ENCODE measurements at regions not wholly inside any gene's neighbourhood (a gene's known extent, or its start where the extent isn't known, plus 50 kb on each side); places are given as distances from the start of the nearest gene placed in this dataset.

GRCh38 chr13:88958821-88959220 lies 1287.7 kb downstream of the SLITRK5 start:
- TF ChIP-seq CTCF (conservative IDR thresholded peaks at IDR 0.05; ENCODE audit: low read depth, low read length): no peak
- H3K4me3 ChIP-seq (ENCODE audit: low read depth, low read length): no peak overlapping the region
- DNase-seq (ENCODE audit: low read depth): no peak

GRCh38 chr13:88976466-88976865 lies 1305.3 kb downstream of the SLITRK5 start:
- no peak for TF ChIP-seq CTCF (conservative IDR thresholded peaks at IDR 0.05; ENCODE audit: low read depth, low read length)
- no peak overlapping the region for H3K4me3 ChIP-seq (ENCODE audit: low read depth, low read length)
- no peak for DNase-seq (ENCODE audit: low read depth)

GRCh38 chr13:88978607-88979006 lies 1307.4 kb downstream of the SLITRK5 start:
- no peak for DNase-seq (ENCODE audit: low read depth)
- no peak overlapping the region for H3K4me3 ChIP-seq (ENCODE audit: low read depth, low read length)
- TF ChIP-seq CTCF (conservative IDR thresholded peaks at IDR 0.05; ENCODE audit: low read depth, low read length): no peak

GRCh38 chr13:88979465-88980175 lies 1308.4 kb downstream of the SLITRK5 start:
- DNase-seq (ENCODE audit: low read depth): no peak
- peak; percentile 23 for TF ChIP-seq CTCF (conservative IDR thresholded peaks at IDR 0.05; ENCODE audit: low read depth, low read length)
- H3K4me3 ChIP-seq (ENCODE audit: low read depth, low read length): no peak overlapping the region

- TF ChIP-seq CTCF (conservative IDR thresholded peaks at IDR 0.05; ENCODE audit: low read depth, low read length): no peak
- no peak overlapping the region for H3K4me3 ChIP-seq (ENCODE audit: low read depth, low read length)
- DNase-seq (ENCODE audit: low read depth): no peak
Measured at GRCh38 chr13:89003656-89004055, 1332.5 kb downstream of the SLITRK5 start.

GRCh38 chr13:89011615-89012014 lies 1340.4 kb downstream of the SLITRK5 start:
- no peak overlapping the region for H3K4me3 ChIP-seq (ENCODE audit: low read depth, low read length)
- DNase-seq (ENCODE audit: low read depth): no peak
- no peak for TF ChIP-seq CTCF (conservative IDR thresholded peaks at IDR 0.05; ENCODE audit: low read depth, low read length)

GRCh38 chr13:89027694-89028306 lies 1356.6 kb downstream of the SLITRK5 start:
- TF ChIP-seq CTCF (conservative IDR thresholded peaks at IDR 0.05; ENCODE audit: low read depth, low read length): no peak
- H3K4me3 ChIP-seq (ENCODE audit: low read depth, low read length): no peak overlapping the region
- no peak for DNase-seq (ENCODE audit: low read depth)

Measured in epithelial cell of proximal tubule (primary cell).